Erythroblast (primary cell): ENCODE measurements at regions not wholly inside any gene's neighbourhood (a gene's known extent, or its start where the extent isn't known, plus 50 kb on each side); places are given as distances from the start of the nearest gene placed in this dataset.

ENCODE experiments used
- GATA1 ChIP-seq: IDR thresholded peaks from 2 replicates; pipeline ENCODE4 v1.6.1; 2011; ENCODE audit warnings: low read depth, mild to moderate bottlenecking, control low read depth, low read length, moderate library complexity
- POLR2A ChIP-seq: IDR thresholded peaks from 2 replicates; pipeline ENCODE4 v1.6.1; 2011; ENCODE audit warnings: mild to moderate bottlenecking, low read length

GRCh38 chr19:27776524-27776923 lies 1436.4 kb downstream of the UQCRFS1 start:
- TF ChIP-seq POLR2A (no peak), GATA1 (no peak)
